BLaER1 (cell line): ENCODE measurements at regions not wholly inside any gene's neighbourhood (a gene's known extent, or its start where the extent isn't known, plus 50 kb on each side); places are given as distances from the start of the nearest gene placed in this dataset.

ENCODE experiments used
- H3K27ac ChIP-seq: shearing (Covaris generic); formaldehyde crosslinking; 2 replicates; pipeline ENCODE4 v1.8.1; 2022
- H3K27me3 ChIP-seq: shearing (Covaris generic); formaldehyde crosslinking; 2 replicates; pipeline ENCODE4 v1.8.1; 2022
- H3K36me3 ChIP-seq: shearing (Covaris generic); formaldehyde crosslinking; 2 replicates; pipeline ENCODE4 v1.8.1; 2022
- H3K4me1 ChIP-seq: shearing (Covaris generic); formaldehyde crosslinking; 2 replicates; pipeline ENCODE4 v1.8.1; 2022
- H3K4me2 ChIP-seq: shearing (Covaris generic); formaldehyde crosslinking; 2 replicates; pipeline ENCODE4 v1.8.1; 2022
- H3K4me3 ChIP-seq: shearing (Covaris generic); formaldehyde crosslinking; 2 replicates; pipeline ENCODE4 v1.8.1; 2022
- H3K9ac ChIP-seq: shearing (Covaris generic); formaldehyde crosslinking; 2 replicates; pipeline ENCODE4 v1.8.1; 2022
- H3K9me3 ChIP-seq: shearing (Covaris generic); formaldehyde crosslinking; 2 replicates; pipeline ENCODE4 v1.8.1; 2022
- H4K20me1 ChIP-seq: shearing (Covaris generic); formaldehyde crosslinking; 2 replicates; pipeline ENCODE4 v1.8.1; 2022
- Cebpa-rat ChIP-seq: shearing (Covaris generic); IDR thresholded peaks from 2 replicates; pipeline ENCODE4 v1.8.1; 2022

DNA sequence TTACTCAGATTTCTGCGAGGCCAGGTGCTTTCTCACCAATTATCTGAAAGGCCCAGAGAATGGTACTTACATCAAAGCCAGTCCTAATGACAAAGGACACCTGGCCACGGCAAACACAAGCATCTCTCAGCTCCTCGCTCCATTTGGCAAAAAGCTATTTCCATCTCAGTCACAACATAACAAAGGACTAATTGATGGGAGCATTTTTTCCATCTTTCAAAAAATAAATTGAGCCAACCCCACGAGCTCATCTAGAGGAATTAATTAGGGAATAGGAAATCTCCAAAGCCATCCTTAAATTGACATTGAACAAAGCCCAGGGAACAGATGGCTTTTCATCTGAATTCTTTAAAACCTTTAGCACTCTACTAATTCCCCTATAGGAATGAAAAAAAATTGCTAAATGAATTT is 236.7 kb downstream of the HAO1 start:
- no peaks in the 10 kb centered on the region for H3K4me1 ChIP-seq
- no peaks in the 10 kb centered on the region for H3K27me3 ChIP-seq
- no peaks in the 10 kb centered on the region for H3K36me3 ChIP-seq
- no peak overlapping the region for H3K27ac ChIP-seq
- no peaks in the 10 kb centered on the region for H4K20me1 ChIP-seq
- H3K9ac ChIP-seq, result no peak overlapping the region
- no peaks in the 10 kb centered on the region for H3K9me3 ChIP-seq
- no peak overlapping the region for H3K4me2 ChIP-seq
- no peak overlapping the region for H3K4me3 ChIP-seq
- no peak for TF ChIP-seq Cebpa-rat

DNA sequence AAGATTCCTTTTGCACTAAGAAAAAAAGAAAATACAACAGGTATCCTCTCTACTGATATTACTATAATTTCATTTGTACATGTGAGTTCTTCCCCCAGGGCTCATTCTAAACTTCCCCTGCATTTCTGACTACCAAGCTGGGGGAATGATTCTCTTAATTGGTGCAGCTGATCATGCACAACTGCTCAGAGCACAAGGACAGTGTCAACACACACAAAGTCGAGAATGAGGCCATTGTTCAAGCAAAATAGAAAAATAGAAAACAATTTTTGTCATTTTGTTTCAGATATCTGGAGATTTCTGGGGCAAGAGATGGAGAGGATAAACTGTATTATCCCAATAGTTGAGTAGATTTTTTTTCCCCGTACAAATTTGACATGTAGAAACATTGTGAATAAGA is 236.3 kb downstream of the HAO1 start:
- Histone ChIP-seq H4K20me1 (no peaks in the 10 kb centered on the region), H3K27me3 (no peaks in the 10 kb centered on the region), H3K9me3 (no peaks in the 10 kb centered on the region), H3K36me3 (no peaks in the 10 kb centered on the region), H3K4me1 (no peaks in the 10 kb centered on the region), H3K9ac (no peak overlapping the region), H3K27ac (no peak overlapping the region), H3K4me2 (no peak overlapping the region), H3K4me3 (no peak overlapping the region)
- no peak for TF ChIP-seq Cebpa-rat

DNA sequence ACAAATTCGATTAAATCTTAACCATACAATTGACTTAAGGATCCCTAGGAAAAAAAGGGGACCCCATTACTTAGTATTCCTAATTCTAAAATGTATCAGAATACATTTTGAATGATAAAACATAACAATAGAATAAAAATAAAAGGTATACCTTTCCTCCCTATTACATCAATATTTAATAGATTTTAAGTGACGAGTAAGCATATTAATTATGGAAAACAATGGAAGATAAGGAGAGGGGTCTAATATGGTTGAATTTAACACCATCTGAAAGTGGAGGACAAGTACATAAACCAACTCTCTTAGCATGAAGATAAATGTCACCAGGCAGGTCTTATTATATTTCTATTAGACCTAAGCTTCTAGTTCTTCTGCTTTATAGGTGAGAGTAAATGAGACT is 232.1 kb downstream of the HAO1 start:
- Histone ChIP-seq H3K36me3 (no peaks in the 10 kb centered on the region), H3K4me1 (no peaks in the 10 kb centered on the region; the same call in 1 of the 2 replicates), H3K27me3 (no peaks in the 10 kb centered on the region), H3K4me2 (no peak overlapping the region), H4K20me1 (no peaks in the 10 kb centered on the region), H3K9me3 (no peaks in the 10 kb centered on the region), H3K4me3 (no peak overlapping the region), H3K27ac (no peak overlapping the region), H3K9ac (no peak overlapping the region)
- no peak for TF ChIP-seq Cebpa-rat

DNA sequence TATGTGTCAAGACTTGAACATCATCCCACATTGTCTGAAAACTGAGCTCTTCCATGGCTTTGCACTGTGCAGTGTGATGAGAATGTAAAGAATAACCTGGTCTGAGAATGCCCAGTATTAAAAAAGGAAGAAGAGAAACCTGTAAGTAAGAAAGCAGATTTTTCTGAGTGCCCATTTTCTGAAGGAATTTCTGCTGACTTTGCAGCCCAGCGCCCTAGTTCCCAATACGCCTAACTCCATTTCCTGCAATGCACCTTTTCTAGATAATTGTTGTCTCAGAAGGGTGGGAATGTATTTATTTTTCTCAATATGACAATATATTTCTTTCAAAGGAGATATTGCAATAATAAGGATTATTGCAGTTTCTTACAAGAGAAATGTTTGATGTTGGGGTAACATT is 231.5 kb downstream of the HAO1 start:
- Histone ChIP-seq H3K36me3 (no peaks in the 10 kb centered on the region), H3K4me2 (no peak overlapping the region), H3K27ac (no peak overlapping the region), H3K9me3 (no peaks in the 10 kb centered on the region), H3K4me1 (no peaks in the 10 kb centered on the region; the same call in 1 of the 2 replicates), H3K9ac (no peak overlapping the region), H4K20me1 (no peaks in the 10 kb centered on the region), H3K27me3 (no peaks in the 10 kb centered on the region), H3K4me3 (no peak overlapping the region)
- TF ChIP-seq Cebpa-rat, result no peak

DNA sequence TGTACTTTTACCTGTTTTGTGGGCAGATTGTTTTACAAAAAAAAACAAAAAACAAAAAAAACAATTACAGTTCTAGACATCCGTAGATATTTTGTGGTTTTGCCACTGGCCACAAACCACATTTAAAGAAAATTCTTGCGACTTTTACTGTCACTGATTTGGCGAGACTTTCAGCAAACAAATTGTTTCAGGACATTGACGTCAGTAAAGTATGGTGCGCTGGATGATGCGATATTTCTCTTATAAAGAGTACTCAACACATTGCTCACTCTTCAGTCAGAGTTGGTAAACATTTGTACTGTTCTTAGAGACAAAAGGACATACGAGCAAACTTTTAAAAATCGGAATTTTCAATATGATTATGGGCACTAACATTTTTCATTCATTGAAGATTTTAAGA is 229.8 kb downstream of the HAO1 start:
- no peak for TF ChIP-seq Cebpa-rat
- H3K27ac ChIP-seq, result no peak overlapping the region
- no peaks in the 10 kb centered on the region for H3K9me3 ChIP-seq

DNA sequence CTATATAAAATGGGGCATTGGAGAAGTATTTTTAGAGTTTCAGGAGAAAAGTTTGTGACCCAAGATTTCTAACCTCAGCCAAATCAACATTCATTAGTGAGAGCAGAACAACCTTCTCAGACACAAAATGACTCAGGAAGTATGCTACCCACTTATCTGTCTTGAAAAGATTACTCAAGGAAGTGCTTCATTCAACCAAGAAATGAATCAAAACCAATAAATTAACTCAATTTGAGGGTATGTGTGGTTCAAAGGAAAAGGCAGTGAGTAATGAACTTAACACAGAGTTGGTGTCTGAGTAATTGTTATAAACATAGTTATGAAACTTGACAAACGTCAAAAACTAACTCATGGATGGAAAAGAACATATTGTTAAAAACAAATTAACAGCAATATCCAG is 227.6 kb downstream of the HAO1 start:
- Histone ChIP-seq H3K27ac (no peak overlapping the region), H3K4me1 (peaks cover 11% of the 10 kb centered on the region), H3K9ac (no peak overlapping the region), H3K36me3 (no peaks in the 10 kb centered on the region), H4K20me1 (no peaks in the 10 kb centered on the region), H3K27me3 (no peaks in the 10 kb centered on the region), H3K9me3 (no peaks in the 10 kb centered on the region), H3K4me2 (no peak overlapping the region), H3K4me3 (no peak overlapping the region)
- TF ChIP-seq Cebpa-rat, result no peak

More for the DNA sequence above, 229.8 kb downstream of the HAO1 start:
- no peaks in the 10 kb centered on the region; the same call in 1 of the 2 replicates for H3K4me1 ChIP-seq
- H3K4me3 ChIP-seq, result no peak overlapping the region
- H3K36me3 ChIP-seq, result no peaks in the 10 kb centered on the region
- H3K4me2 ChIP-seq, result no peak overlapping the region
- H3K9ac ChIP-seq, result no peak overlapping the region
- no peaks in the 10 kb centered on the region for H4K20me1 ChIP-seq
- H3K27me3 ChIP-seq, result no peaks in the 10 kb centered on the region

DNA sequence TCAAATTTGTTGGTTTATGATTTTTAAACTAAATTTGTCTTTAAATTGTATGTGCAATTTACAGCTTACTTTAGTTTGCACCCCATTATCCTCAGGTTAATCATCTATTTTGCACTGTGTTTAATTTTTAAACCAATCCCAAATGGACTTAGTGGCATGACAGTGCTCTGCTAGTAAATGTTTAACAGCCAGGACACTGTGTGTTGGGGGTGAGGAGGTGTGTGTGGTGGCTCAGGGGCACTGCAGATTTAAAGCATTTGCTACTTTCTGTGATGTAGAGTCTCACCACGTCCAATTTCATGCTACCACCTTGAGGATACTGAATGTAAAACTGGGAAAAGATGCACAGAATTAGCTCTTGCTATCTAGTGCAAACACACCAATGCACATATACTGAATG is 225.7 kb downstream of the HAO1 start:
- Histone ChIP-seq H3K27me3 (no peaks in the 10 kb centered on the region), H3K9me3 (no peaks in the 10 kb centered on the region), H3K4me1 (peaks cover 11% of the 10 kb centered on the region), H3K4me2 (no peak overlapping the region), H3K9ac (no peak overlapping the region), H3K27ac (no peak overlapping the region), H3K4me3 (no peak overlapping the region), H3K36me3 (no peaks in the 10 kb centered on the region), H4K20me1 (no peaks in the 10 kb centered on the region)
- no peak for TF ChIP-seq Cebpa-rat

DNA sequence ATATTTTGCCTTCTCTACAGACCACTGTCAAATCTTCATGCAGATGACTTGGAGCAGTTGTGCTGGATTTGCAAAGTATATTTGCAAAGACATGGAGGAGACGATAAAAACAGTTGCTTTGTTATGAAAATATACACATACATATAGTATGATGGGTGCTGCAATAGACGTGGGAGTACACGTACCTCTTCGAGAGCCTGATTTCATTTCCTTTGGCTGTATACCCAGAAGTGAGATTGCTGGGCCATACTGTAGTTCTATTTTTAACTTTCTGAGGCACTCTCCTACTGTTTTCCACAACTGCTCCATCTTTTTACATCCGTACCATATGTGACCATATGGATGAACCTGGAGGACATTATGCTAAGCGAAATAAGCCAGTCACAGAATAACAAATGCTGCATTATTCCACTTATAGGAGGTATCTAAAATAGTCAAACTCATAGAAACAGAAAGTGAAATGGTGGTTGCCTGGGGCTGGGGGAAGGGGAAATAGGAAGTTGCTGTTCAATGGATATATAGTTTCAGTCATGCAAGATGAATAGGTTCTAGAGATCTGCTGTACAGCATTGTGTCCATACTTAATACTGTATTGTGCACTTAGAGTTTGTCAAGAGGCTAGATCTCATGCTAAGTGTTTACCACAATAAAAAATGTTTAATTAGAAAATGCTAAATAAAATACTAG is 223.8 kb downstream of the HAO1 start:
- Histone ChIP-seq H3K4me1 (peaks cover 11% of the 10 kb centered on the region), H3K36me3 (no peaks in the 10 kb centered on the region), H3K27me3 (no peaks in the 10 kb centered on the region), H3K4me2 (peak overlapping the region; percentile 54), H3K9me3 (no peaks in the 10 kb centered on the region), H3K9ac (no peak overlapping the region), H4K20me1 (no peaks in the 10 kb centered on the region), H3K27ac (peak overlapping the region; percentile 51; the same call in 1 of the 2 replicates), H3K4me3 (no peak overlapping the region)
- TF ChIP-seq Cebpa-rat, result no peak

DNA sequence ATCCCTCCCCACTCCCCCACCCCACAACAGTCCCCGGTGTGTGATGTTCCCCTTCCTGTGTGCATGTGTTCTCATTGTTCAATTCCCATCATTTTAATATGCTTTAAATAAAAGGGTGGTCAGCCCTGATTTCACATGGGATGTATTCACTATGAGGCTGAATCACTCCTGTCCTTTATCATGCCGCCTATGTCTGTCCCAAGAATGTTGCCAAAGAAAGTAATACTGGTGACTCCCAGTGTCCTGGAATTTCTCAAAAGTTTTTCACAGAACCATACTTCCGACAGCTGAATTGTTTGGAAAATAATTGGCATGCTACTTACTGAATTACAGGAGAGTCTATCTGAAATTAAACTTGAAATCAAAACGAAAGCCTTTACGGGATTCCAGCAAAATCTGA is 217.7 kb downstream of the HAO1 start:
- no peaks in the 10 kb centered on the region for H3K4me1 ChIP-seq
- no peaks in the 10 kb centered on the region for H4K20me1 ChIP-seq
- no peaks in the 10 kb centered on the region for H3K36me3 ChIP-seq
- H3K9ac ChIP-seq, result no peak overlapping the region
- H3K9me3 ChIP-seq, result no peaks in the 10 kb centered on the region
- no peak overlapping the region for H3K4me2 ChIP-seq
- no peaks in the 10 kb centered on the region for H3K27me3 ChIP-seq
- no peak overlapping the region for H3K27ac ChIP-seq
- H3K4me3 ChIP-seq, result no peak overlapping the region
- no peak for TF ChIP-seq Cebpa-rat

DNA sequence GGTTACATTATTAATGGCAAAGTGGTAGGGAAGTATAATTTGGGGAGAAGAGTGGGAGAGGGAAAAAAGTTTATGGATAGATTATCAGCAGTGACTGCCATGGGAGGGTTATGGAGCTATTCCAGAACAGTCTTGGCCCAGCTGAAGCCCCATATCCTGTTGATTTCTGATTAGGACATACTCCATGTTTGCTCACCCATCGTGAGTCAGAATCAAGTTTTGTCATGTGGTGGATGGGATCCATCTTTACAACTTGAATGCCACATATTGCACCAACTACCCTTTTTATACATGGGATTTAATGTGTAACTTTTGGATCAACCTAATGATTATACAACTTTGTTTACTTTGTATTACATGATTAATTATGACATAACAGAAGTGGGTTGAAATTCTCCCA is 217.0 kb downstream of the HAO1 start:
- no peak overlapping the region for H3K9ac ChIP-seq
- H3K9me3 ChIP-seq, result no peaks in the 10 kb centered on the region
- no peaks in the 10 kb centered on the region for H4K20me1 ChIP-seq
- no peak overlapping the region for H3K4me2 ChIP-seq
- H3K4me1 ChIP-seq, result no peaks in the 10 kb centered on the region
- no peaks in the 10 kb centered on the region for H3K27me3 ChIP-seq
- no peak overlapping the region for H3K27ac ChIP-seq
- TF ChIP-seq Cebpa-rat, result no peak
- H3K36me3 ChIP-seq, result no peaks in the 10 kb centered on the region
- H3K4me3 ChIP-seq, result no peak overlapping the region

DNA sequence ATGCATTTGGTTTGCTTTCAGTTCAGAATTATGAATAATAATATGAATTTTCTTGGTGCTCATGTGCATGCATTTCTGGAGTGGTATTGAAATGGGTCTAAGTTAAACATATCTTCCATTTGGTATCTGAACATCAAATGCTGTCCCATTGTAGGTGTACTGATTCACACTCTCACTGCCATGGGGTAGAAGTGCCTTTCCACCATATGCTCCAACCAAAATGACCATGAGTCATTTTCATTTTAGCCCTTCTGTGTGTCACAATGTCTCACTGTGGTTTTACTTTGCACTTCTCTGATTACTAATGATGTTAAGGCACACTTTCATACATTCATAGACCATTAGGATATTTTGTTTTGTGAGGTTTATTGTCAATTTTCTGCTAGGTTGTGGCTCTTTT is 211.9 kb downstream of the HAO1 start:
- Histone ChIP-seq H3K36me3 (no peaks in the 10 kb centered on the region), H3K4me1 (peaks cover 13% of the 10 kb centered on the region), H4K20me1 (no peaks in the 10 kb centered on the region), H3K27ac (no peak overlapping the region), H3K9me3 (peaks cover 4% of the 10 kb centered on the region), H3K4me3 (no peak overlapping the region), H3K4me2 (no peak overlapping the region), H3K9ac (no peak overlapping the region), H3K27me3 (no peaks in the 10 kb centered on the region)
- no peak for TF ChIP-seq Cebpa-rat
